ENCODE measurements at regions not wholly inside any gene's neighbourhood (a gene's known extent, or its start where the extent isn't known, plus 50 kb on each side); places are given as distances from the start of the nearest gene placed in this dataset.

DNA sequence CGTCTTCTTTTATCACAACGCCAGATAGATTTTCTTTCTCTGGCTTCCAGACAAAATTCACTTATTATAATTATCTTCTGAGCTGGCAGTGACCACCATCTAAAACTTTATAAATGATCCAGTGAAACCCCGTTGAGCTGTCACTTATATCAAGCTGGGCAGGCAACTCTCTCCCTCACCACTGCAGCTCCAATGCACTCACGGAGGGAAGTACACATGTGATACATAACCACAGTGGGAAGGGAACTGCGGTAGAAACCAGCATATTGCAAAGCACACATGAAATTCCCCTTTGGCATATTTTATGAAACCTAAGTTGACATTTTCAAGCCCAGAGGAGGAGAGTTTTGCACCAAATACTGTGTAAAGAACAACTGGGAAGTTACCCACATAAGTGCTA, 536.9 kb downstream of the HACE1 start:
- DNase-seq (ENCODE audit: low read depth in 2 of 2): no peak

DNA sequence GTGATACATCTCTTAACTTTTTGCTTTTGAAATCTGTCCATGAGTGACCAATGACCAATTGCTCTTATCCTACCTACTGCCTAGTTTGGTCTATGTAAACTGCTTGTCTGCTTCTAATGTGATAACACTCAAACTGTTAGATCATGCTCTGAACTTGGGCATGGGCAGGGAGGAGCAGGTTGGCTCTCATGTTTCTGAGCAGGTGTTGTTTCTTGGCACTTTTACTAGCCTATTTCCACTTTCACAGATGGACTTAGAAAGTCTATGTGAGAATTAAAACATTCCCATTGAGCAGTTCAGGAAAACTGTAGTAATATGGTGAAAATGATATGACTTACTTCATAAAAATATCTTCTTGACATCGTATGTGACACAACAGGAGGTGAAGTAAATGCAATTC, 538.4 kb downstream of the HACE1 start:
- no peak for DNase-seq (ENCODE audit: low read depth in 2 of 2)

DNA sequence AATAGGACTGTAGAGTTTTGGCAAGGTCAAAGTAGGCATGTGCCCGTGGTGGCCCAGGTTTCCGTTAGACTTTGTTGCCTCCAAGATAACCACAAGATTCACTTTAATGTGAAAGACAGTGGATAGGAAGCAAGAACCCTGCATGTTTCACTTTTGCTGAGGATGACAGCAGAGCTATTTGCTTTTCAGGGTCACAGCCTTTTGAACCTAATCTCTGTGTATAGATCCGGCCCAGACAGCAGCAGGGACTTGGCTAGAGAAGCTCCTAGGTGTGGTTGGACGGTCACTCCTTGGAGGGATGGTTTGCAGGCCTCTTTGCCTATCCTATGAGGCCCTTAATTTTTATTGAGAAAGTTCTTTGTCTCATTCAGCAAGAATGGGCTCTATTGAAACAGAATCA, 538.8 kb downstream of the HACE1 start:
- no peak for DNase-seq (ENCODE audit: low read depth in 2 of 2)

DNA sequence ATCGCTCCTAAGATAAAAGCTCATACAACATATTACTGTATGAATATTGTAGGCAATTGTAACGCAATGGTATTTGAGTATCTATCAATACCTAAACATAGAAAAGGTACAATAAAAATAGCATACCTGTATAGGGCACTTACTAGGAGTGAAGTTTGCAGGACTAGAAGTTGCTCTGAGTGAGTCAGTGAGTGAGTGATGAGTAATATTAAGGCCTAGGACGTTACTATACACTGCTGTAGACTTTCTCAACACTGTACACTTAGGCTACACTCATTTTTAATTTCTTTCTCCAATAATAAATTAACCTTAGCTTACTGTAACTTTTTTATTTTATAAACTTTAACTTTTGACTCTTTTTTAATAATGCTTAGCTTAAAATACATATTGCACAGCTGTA, 546.9 kb downstream of the HACE1 start:
- DNase-seq (ENCODE audit: low read depth in 2 of 2): no peak

DNA sequence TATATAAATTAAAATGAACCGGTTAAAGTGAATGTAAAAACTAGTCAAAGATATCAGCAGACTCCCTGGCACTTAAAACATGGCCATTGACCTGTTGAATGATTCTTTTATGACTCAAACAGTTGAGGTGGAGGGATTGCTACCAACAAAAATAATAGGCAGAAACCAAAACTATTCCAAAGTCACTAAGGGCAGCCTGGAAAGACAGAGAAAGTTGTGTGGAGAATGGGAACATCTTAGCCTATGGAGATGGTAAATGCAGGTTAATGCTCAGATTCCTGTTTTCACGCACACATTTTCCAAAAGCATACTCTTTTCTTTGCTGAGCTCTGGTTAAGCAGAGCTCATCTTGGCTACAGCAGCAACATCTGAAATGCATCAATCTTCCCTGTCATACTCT, 553.5 kb downstream of the HACE1 start:
- no peak for DNase-seq (ENCODE audit: low read depth in 2 of 2)

- DNase-seq (ENCODE audit: low read depth in 2 of 2): no peak
Measured at GRCh38 chr6:104305206-104305605, 554.5 kb downstream of the HACE1 start.

- DNase-seq (ENCODE audit: low read depth in 2 of 2): no peak
Measured at GRCh38 chr6:104301951-104302350, 557.8 kb downstream of the HACE1 start.

GRCh38 chr6:104286641-104287040, 573.1 kb downstream of the HACE1 start:
- DNase-seq (ENCODE audit: low read depth in 2 of 2): no peak

DNA sequence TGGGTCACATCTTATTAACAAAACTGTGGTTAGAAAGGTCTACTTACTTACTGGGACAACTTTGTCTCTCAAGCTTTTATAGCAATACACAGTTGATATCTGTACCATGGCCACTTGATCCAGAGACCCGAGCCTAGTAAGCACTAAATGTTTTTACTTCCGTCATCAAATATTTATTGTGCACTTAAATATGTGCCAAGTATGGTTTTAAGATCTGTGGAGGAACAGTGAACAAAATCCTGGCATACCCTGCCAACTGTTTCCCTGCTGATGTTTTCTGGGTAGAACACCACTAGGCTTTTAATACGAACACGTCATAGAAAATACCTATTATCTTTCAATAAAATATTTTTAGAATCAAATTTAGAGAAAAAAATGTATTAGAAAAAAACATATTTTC, 574.8 kb downstream of the HACE1 start:
- no peak for DNase-seq (ENCODE audit: low read depth in 2 of 2)

DNA sequence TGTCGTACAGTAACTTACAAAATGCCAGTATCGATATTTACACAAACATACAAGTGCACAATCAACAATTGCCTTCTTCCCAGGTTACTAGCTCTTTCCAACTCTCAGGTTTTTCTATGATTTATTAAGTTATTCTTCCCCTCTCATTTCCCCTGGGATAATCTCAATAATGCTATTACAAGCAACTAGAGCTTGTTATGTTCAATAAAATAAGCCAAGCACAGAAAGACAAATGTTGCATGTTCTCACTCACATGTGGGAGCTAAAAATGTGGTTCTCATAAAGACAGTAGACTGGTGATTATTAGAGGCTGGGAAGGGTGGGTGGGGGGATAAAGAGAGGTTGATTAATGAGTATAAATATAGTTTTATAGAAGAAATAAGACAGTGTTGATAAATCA, 577.1 kb downstream of the HACE1 start:
- no peak for DNase-seq (ENCODE audit: low read depth in 2 of 2)

DNA sequence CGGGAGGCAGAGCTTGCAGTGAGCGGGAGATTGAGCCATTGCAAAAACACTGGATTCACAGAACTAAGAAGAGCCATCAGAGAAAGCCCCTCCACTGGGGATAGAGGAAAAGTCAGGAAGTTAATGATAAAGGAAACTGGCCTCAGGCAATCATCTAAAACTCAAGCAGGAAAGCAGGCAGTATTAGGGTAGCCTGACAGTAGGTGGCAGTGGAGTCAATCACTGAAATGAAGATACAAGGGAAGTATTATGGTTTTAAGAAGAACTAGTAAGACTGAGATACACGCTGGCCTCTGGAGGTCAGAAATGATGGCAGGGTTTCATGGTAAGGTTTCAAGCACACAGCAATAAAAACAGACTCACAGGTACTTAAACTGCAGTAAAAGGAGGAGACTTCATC, 578.3 kb downstream of the HACE1 start:
- DNase-seq (ENCODE audit: low read depth in 2 of 2): no peak

DNA sequence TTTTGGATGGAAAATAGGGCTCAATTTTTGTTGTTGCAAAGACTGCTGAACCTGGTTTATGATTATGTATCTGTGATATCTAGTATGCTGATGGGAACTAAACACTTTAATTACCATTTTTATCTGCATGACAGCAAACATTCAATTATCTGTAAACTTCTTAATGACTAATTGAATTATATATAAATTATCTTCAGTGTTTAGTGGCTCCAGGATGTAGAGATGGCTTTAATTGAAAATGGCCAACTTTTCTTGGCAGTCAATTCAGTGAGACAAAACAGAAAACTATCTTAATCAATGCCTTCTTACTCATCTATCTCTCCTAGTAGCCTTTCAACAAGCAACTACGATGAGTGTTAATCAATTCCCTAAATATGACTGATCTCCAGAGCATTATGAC, 591.3 kb downstream of the HACE1 start:
- no peak for DNase-seq (ENCODE audit: low read depth in 2 of 2)

GRCh38 chr6:104266922-104267321, 592.8 kb downstream of the HACE1 start:
- DNase-seq (ENCODE audit: low read depth in 2 of 2): no peak

DNA sequence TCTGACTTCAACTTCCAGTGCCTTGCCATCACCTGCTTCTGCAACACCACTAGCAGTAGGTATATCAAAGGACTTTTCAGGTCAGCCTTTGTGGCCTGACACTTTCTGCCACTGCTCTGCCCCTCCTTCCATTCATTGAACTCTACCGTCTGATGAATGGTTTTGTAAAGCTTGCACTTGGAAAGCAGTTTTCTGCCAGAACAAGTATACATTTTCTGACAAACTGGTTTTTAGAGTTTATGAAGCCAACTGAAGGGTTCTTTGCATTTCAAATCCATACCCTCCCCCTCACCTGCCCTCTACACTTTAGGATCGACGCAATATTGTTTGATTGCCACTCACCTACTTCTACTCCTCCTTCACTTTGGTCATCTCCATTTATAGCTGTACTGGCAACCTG, 603.1 kb downstream of the HACE1 start:
- DNase-seq (ENCODE audit: low read depth in 2 of 2): no peak

DNA sequence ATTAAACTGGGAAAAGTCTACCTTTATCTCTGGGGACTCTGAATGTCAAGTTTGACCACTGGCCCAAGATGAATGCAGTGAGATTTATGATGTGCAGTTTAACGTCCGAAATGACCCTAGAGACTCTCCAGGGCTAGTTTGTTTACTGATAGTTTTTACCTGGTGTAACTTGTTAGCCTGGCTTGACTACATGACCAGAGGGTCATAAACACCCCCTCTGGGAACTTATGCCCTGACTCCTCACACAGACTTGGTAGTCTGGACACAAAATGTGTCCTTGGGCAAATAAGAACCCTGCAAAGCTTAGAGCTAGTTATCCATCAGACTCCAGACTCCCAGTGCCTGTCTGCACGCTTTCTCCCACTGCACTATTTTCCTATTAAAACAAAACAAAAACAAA, 606.5 kb downstream of the HACE1 start:
- no peak for DNase-seq (ENCODE audit: low read depth in 2 of 2)

GRCh38 chr6:104252276-104252675, 607.4 kb downstream of the HACE1 start:
- no peak for DNase-seq (ENCODE audit: low read depth in 2 of 2)

DNA sequence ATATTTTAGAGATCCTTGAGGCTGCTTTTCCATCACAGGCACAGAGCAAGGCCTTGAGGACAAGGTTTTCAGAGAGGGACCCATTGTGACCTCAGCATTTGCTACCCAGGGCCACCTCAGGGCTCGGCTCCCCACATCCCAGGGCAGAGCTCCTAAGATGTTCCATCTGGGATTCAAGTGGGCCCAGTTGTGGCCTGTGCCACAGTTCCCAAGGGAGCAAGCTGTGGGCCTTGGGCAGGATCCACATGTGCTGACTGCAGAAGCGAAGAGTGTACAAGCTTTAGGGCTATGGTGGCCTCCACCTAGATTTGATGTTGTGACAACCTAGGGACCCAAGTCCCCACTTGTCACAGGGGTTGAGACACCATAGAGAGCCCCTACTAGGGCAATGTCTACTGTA, 608.1 kb downstream of the HACE1 start:
- DNase-seq (ENCODE audit: low read depth in 2 of 2): no peak

DNA sequence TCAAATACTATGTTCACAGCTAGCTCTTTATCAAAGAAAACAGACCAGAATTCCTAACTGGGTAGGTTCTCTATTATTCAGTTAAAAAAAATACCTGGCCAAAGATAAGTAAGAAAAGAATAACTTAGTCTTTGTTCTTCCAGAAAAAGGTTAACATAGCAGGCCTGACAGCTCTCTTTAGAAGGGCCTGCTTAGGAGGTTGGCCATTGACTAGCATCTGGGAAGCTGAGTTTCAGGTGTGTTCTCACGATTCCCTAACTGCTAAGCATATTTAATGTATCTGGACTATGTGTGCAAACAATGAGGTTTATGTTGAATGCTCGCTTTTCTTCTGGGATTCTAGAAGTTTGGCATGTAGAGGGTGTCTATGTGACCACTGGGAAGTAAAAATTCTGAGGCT, 618.9 kb downstream of the HACE1 start:
- no peak for DNase-seq (ENCODE audit: low read depth in 2 of 2)

- DNase-seq (ENCODE audit: low read depth in 2 of 2): no peak
Measured at GRCh38 chr6:104239971-104240370, 619.7 kb downstream of the HACE1 start.

- no peak for DNase-seq (ENCODE audit: low read depth in 2 of 2)
Measured at GRCh38 chr6:104229057-104229456, 630.7 kb downstream of the HACE1 start.

- DNase-seq (ENCODE audit: low read depth in 2 of 2): no peak
Measured at GRCh38 chr6:104227508-104227907, 632.2 kb downstream of the HACE1 start.

GRCh38 chr6:104226790-104227446, 632.8 kb downstream of the HACE1 start:
- DNase-seq (ENCODE audit: low read depth in 2 of 2): no peak

GRCh38 chr6:104218116-104218515, 641.6 kb downstream of the HACE1 start:
- DNase-seq (ENCODE audit: low read depth in 2 of 2): no peak

DNA sequence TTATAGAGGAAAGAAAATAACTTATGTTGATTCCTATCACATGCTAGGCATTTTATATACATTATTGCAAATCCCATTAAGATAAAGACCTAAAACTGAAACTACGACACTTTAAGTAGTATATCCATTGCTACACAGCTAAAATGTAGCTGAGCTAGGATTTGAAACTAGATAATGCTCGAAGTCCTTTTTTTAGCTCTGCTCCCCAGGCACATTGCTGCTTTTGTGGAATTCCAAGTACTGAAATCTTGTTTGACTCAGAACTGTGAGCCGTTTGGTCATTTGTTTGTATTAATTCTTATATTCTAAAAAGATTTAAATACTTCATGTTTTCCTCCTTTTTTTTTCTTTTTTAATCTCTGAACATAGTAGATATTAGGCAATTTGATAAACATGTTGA, 644.8 kb downstream of the HACE1 start:
- no peak for DNase-seq (ENCODE audit: low read depth in 2 of 2)
